ENCODE measurements at regions not wholly inside any gene's neighbourhood (a gene's known extent, or its start where the extent isn't known, plus 50 kb on each side); places are given as distances from the start of the nearest gene placed in this dataset.
"Not testable (repeated sequence)": the region's sequence is repeated elsewhere in the genome, so short reads cannot be mapped to it uniquely, and the experiment has no call there.

GRCh38 chrX:5337160-5337559, 891.5 kb downstream of the NLGN4X start:
- DNase-seq (ENCODE audit: low spot score in 2 of 2): no peak
- Mint-ChIP-seq H3K36me3 (no peaks in the 10 kb centered on the region), H3K27ac (no peak overlapping the region), H3K4me1 (no peaks in the 10 kb centered on the region), H3K9me3 (peaks cover 8% of the 10 kb centered on the region), H3K4me3 (no peak overlapping the region)
- ATAC-seq: no peak

GRCh38 chrX:5324546-5324945, 904.1 kb downstream of the NLGN4X start:
- H3K4me1 Mint-ChIP-seq: no peaks in the 10 kb centered on the region
- peaks cover 7% of the 10 kb centered on the region for H3K9me3 Mint-ChIP-seq
- H3K27ac Mint-ChIP-seq: no peak overlapping the region
- no peak overlapping the region for H3K4me3 Mint-ChIP-seq
- H3K36me3 Mint-ChIP-seq: no peaks in the 10 kb centered on the region
- ATAC-seq (no peak), DNase-seq (ENCODE audit: low spot score in 2 of 2) (no peak)

- no peaks in the 10 kb centered on the region for H3K4me1 Mint-ChIP-seq
Observed at GRCh38 chrX:5314148-5314547, 914.5 kb downstream of the NLGN4X start.

GRCh38 chrX:5307416-5307815, 921.3 kb downstream of the NLGN4X start:
- H3K36me3 Mint-ChIP-seq: no peaks in the 10 kb centered on the region
- H3K4me1 Mint-ChIP-seq: no peaks in the 10 kb centered on the region
- H3K4me3 Mint-ChIP-seq: no peak overlapping the region
- DNase-seq (ENCODE audit: low spot score in 2 of 2): no peak
- H3K9me3 Mint-ChIP-seq: no peaks in the 10 kb centered on the region
- no peak for ATAC-seq
- H3K27ac Mint-ChIP-seq: no peak overlapping the region

More at GRCh38 chrX:5314148-5314547, 914.5 kb downstream of the NLGN4X start:
- Mint-ChIP-seq H3K9me3 (peaks cover 4% of the 10 kb centered on the region), H3K27ac (no peak overlapping the region), H3K36me3 (no peaks in the 10 kb centered on the region), H3K4me3 (no peak overlapping the region)
- ATAC-seq (no peak), DNase-seq (ENCODE audit: low spot score in 2 of 2) (no peak)

DNA sequence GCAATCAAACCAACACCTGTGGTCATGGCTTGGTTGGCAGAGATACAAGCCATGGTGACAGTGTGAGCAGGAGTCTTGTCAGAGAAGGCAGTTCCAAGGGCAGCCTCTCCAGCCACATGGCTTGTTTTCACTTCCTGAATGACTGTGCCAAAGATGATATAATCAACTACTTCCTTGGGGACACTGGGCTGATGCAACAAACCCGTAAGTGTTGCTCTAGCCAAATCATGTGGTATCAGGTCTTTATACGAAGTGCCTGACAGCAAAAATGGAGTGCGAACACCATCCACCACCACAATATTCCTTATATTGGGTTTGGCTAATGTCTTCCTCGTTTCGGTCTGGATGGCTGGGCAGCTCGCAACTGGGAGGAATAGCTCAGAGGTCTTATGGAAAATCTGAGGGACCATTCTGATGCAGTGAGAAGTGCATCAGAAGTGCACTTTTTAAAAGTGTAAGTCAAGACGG, 922.0 kb downstream of the NLGN4X start:
- H3K9me3 Mint-ChIP-seq: no peaks in the 10 kb centered on the region
- no peak for DNase-seq (ENCODE audit: low spot score in 2 of 2)
- H3K27ac Mint-ChIP-seq: no peak overlapping the region
- no peak for ATAC-seq
- H3K4me1 Mint-ChIP-seq: no peaks in the 10 kb centered on the region
- H3K36me3 Mint-ChIP-seq: no peaks in the 10 kb centered on the region
- no peak overlapping the region for H3K4me3 Mint-ChIP-seq

- Mint-ChIP-seq H3K4me3 (no peak overlapping the region), H3K27ac (no peak overlapping the region), H3K36me3 (no peaks in the 10 kb centered on the region), H3K4me1 (no peaks in the 10 kb centered on the region), H3K9me3 (no peaks in the 10 kb centered on the region)
- ATAC-seq (no peak), DNase-seq (ENCODE audit: low spot score in 2 of 2) (no peak)
Observed at GRCh38 chrX:5305452-5305851, 923.2 kb downstream of the NLGN4X start.

DNA sequence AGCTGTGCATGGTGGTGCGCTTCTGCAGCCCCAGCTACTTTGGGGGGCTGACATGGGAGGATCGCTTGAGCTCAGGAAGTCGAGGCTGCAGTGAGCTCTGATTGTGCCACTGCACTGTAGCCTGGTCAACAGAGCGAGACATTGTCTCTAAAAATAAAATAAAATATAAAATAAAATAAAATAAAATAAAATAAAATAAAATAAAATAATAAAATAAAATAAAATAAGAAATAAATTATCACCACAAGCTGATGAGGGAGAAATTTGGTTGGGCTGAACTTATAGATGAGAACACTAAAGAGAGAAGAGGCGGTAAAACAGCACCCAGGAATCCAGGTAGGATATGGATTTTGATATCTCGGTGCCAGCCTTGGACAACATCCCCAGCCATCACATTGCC, 933.7 kb downstream of the NLGN4X start:
- no peak for ATAC-seq
- Mint-ChIP-seq H3K9me3 (peaks cover 3% of the 10 kb centered on the region), H3K4me1 (no peaks in the 10 kb centered on the region), H3K36me3 (no peaks in the 10 kb centered on the region), H3K27ac (no peak overlapping the region), H3K4me3 (no peak overlapping the region)
- no peak for DNase-seq (ENCODE audit: low spot score in 2 of 2)

GRCh38 chrX:5290635-5291034, 938.0 kb downstream of the NLGN4X start:
- ATAC-seq (no peak), DNase-seq (ENCODE audit: low spot score in 2 of 2) (no peak)
- no peak overlapping the region for H3K27ac Mint-ChIP-seq
- H3K36me3 Mint-ChIP-seq: no peaks in the 10 kb centered on the region
- no peaks in the 10 kb centered on the region for H3K4me1 Mint-ChIP-seq
- no peak overlapping the region for H3K4me3 Mint-ChIP-seq
- H3K9me3 Mint-ChIP-seq: peaks cover 8% of the 10 kb centered on the region

- not testable (repeated sequence) for ATAC-seq; H3K9me3 Mint-ChIP-seq; DNase-seq (ENCODE audit: low spot score in 2 of 2); H3K36me3 Mint-ChIP-seq; H3K27ac Mint-ChIP-seq; H3K4me1 Mint-ChIP-seq; H3K4me3 Mint-ChIP-seq
Observed at GRCh38 chrX:5289949-5290348, 938.7 kb downstream of the NLGN4X start.

DNA sequence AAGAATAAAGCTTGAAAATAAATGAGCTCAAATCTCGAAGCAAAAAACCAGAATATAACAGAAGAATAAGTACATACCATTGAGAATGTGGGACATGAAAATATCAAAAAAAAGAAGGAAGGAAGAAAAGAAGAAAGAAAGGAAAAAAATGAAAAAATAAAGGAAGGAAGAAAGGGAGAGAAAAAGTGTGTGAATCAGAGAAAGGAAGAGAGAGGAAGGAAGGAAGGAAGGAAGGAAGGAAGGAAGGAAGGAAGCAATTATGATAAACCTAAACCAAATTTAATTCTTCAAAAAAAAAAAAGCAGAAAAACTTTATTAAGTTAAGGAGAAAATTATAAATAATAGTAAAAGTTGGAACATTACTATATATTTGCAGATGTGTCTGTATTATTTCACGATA, 949.8 kb downstream of the NLGN4X start:
- Mint-ChIP-seq H3K27ac (no peak overlapping the region), H3K36me3 (no peaks in the 10 kb centered on the region), H3K4me1 (no peaks in the 10 kb centered on the region), H3K9me3 (peaks cover 10% of the 10 kb centered on the region), H3K4me3 (no peak overlapping the region)
- no peak for DNase-seq (ENCODE audit: low spot score in 2 of 2)
- no peak for ATAC-seq

DNA sequence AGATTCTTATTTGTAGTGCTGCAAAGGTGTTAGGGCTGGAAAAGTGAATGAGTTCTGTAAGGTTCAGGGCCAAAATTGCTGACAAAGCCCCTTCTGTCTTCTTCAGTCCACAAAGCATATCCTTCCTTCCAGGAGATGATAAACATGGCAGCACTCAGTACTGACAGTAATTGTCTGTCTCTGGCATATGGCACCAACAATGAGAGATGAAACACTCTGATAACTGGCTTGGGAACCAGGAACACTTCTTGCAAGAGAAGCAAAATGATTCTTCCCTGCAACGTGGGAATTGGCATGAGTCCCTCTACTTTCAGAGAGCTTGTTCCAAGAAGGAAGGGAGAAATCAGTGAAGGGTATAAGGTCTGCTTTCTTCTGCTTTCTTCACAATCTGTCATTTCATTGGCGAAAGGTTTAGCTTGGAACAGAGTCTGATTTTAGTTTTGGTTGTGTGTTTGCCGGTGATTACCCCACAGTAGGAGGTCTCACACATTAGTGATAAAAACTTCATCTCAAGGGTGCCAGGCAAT, 963.3 kb downstream of the NLGN4X start:
- no peak overlapping the region for H3K4me3 Mint-ChIP-seq
- no peaks in the 10 kb centered on the region for H3K9me3 Mint-ChIP-seq
- DNase-seq (ENCODE audit: low spot score in 2 of 2) (no peak), ATAC-seq (no peak)
- no peak overlapping the region for H3K27ac Mint-ChIP-seq
- H3K36me3 Mint-ChIP-seq: no peaks in the 10 kb centered on the region
- H3K4me1 Mint-ChIP-seq: no peaks in the 10 kb centered on the region

GRCh38 chrX:5250106-5250505, 978.6 kb downstream of the NLGN4X start:
- H3K27ac Mint-ChIP-seq: no peak overlapping the region
- ATAC-seq: no peak
- H3K4me3 Mint-ChIP-seq: no peak overlapping the region
- no peak for DNase-seq (ENCODE audit: low spot score in 2 of 2)
- no peaks in the 10 kb centered on the region for H3K4me1 Mint-ChIP-seq
- peaks cover 9% of the 10 kb centered on the region for H3K9me3 Mint-ChIP-seq
- H3K36me3 Mint-ChIP-seq: no peaks in the 10 kb centered on the region

DNA sequence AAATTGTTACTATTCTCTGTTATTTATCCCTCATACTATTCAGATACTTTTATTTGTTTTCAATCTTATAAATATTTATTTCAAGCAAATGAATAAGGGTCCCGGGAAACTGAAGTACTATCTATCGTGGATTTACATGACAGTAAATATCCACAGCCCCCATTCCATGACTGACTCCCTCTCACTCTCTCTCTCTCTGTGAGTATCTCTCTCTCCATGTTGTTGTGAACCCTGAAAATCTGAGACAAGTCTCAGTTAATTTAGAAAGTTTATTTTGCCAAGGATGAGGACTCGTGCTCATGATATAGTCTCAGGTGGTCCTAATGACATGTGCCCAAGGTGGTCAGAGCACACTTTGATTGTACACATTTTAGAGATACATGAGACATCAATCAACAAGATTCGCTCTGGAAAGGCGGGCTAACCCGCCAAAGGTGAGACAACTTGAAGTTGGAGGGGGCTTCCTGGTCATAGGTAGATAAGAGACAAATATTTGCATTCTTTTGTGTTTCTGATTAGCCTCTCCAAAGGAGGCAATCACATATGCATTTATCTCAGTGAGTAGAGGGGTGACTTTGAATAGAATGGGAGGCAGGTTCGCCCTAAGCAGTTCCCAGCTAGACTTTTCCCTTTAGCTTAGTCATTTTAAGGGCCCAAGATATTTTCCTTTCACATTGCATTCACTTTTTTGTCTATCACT, 986.4 kb downstream of the NLGN4X start:
- Mint-ChIP-seq H3K27ac (no peak overlapping the region), H3K4me1 (no peaks in the 10 kb centered on the region), H3K36me3 (no peaks in the 10 kb centered on the region), H3K9me3 (peaks cover 10% of the 10 kb centered on the region), H3K4me3 (no peak overlapping the region)
- no peak for ATAC-seq
- DNase-seq (ENCODE audit: low spot score in 2 of 2): no peak

DNA sequence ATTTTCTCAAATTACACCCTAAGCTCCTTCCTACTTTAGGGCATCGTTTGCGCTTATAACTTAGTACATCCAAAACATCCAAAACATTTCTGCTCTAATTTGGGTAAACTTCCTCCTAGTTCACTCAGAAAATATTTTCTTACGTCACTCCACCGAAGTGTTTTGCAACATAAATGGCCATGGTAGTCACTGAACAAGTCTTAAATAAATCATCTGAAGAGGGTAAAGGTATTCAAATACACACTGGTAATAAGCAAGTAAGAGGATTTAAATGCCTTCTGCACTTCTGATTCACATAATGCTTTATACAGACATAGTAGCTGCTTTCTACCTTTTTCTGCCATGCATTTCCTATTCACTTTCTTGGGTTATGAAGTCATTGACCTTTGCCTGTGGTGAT, 991.9 kb downstream of the NLGN4X start:
- no peak for ATAC-seq
- Mint-ChIP-seq H3K27ac (no peak overlapping the region), H3K9me3 (peaks cover 8% of the 10 kb centered on the region), H3K4me3 (no peak overlapping the region), H3K36me3 (no peaks in the 10 kb centered on the region), H3K4me1 (no peaks in the 10 kb centered on the region)
- DNase-seq (ENCODE audit: low spot score in 2 of 2): no peak

GRCh38 chrX:5236096-5236495, 992.6 kb downstream of the NLGN4X start:
- ATAC-seq (no peak), DNase-seq (ENCODE audit: low spot score in 2 of 2) (no peak)
- Mint-ChIP-seq H3K9me3 (peaks cover 11% of the 10 kb centered on the region), H3K27ac (no peak overlapping the region), H3K4me3 (no peak overlapping the region), H3K4me1 (no peaks in the 10 kb centered on the region), H3K36me3 (no peaks in the 10 kb centered on the region)

DNA sequence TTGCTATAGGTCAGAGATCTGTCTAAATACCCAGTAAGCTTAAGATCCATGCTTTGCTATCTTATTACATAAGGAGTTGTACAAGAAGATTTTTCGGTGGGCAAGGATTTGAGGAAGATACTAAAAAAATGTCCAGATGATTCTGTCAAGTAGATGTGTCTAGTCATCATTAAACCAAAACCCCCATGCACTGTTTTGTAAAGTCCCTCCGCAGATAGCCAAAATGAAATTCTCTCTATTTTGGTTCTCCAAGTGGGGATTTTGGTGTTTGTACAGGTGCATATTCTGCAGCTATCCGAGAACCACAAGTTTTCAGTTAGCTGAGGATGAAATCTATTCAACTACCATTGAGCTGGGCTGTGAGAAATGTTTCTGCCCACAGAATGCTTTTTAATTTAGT, 994.8 kb downstream of the NLGN4X start:
- no peaks in the 10 kb centered on the region for H3K4me1 Mint-ChIP-seq
- DNase-seq (ENCODE audit: low spot score in 2 of 2) (no peak), ATAC-seq (no peak)
- peaks cover 8% of the 10 kb centered on the region for H3K9me3 Mint-ChIP-seq
- H3K36me3 Mint-ChIP-seq: no peaks in the 10 kb centered on the region
- H3K27ac Mint-ChIP-seq: no peak overlapping the region
- H3K4me3 Mint-ChIP-seq: no peak overlapping the region
